Skeletal muscle cell (primary cell): ENCODE measurements at regions not wholly inside any gene's neighbourhood (a gene's known extent, or its start where the extent isn't known, plus 50 kb on each side); places are given as distances from the start of the nearest gene placed in this dataset.

Source experiments
- DNase-seq: peaks from one replicate; pipeline ENCODE4 v3.0.0-alpha.2; 2010; ENCODE audit warnings: low read depth
- H3K4me3 ChIP-seq: 2 replicates; pipeline ENCODE4 v1.5.1; 2011; ENCODE audit warnings: low read depth, mild to moderate bottlenecking, control low read depth, low read length, moderate library complexity

- no peak overlapping the region for H3K4me3 ChIP-seq
- DNase-seq = no peak
These were observed 57.9 kb upstream of the SLC5A9 start for GRCh38 chr1:48164571-48164970.

GRCh38 chr1:48160486-48161132 is 61.9 kb upstream of the SLC5A9 start:
- H3K4me3 ChIP-seq = no peak overlapping the region
- DNase-seq = no peak

DNA sequence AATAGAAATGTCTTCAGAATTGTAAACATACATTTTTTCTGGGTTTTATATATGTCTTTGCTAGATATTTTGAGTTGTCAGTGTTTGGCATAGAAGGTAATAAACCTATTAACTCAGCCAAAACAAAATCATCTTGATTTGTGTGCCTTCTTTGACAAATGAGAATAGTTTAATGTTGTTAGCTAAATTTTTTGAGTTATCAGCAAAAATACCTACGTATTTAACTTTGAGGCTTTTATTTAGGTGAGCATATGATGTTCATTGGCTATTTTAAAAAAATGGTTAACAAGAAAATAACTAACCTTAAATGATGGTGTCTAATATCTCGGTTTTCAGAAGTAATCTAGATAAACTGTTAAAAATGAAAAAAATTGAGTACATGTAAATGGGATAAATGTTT is 83.2 kb upstream of the SLC5A9 start:
- H3K4me3 ChIP-seq = no peak overlapping the region
- DNase-seq = no peak

GRCh38 chr1:48127735-48128685 is 94.5 kb upstream of the SLC5A9 start:
- no peak for DNase-seq
- no peak overlapping the region for H3K4me3 ChIP-seq

GRCh38 chr1:48123647-48124046 is 98.9 kb upstream of the SLC5A9 start:
- no peak for DNase-seq

GRCh38 chr1:48121955-48122354 is 100.6 kb upstream of the SLC5A9 start:
- no peak overlapping the region for H3K4me3 ChIP-seq
- DNase-seq = no peak

More at GRCh38 chr1:48123647-48124046, 98.9 kb upstream of the SLC5A9 start:
- no peak overlapping the region for H3K4me3 ChIP-seq

DNA sequence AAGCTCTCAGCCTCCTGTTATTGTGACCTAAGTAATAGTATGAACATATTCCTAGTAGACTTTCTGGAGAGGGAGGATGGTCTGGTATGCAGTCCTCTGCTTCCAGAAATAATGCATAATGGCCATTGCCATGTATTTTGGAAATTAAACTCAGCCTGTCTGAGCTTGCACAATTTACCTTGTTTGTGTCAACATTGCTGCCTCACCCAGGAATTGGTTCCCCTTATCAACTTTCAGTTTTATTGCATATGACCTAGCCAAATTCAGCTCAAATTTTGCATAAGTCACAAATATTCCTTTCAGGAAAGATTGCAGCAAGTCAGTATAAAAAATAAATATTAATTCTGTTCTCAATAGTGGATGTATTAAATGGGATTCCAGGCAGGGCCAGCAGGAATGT is 101.9 kb upstream of the SLC5A9 start:
- H3K4me3 ChIP-seq = no peak overlapping the region
- no peak for DNase-seq

DNA sequence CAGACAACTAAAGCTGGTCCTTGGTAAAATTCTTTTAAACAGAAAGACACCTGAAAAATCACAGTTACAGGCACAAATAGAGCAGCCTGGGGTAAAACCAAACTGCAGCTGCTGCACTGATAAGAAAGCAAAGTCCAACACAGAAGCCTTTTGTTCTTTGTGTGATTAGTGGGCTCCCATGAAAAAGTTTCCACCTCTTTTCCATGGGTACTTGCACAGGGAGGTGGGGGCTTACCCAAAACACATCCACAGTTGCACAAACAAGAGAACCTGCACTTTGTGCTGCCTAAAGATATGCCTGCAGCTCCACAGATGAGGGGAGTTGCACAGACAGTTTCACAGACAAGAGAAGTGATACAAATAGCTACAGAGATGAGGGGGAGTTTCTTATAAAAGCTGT is 106.7 kb upstream of the SLC5A9 start:
- DNase-seq = no peak
- H3K4me3 ChIP-seq = no peak overlapping the region

GRCh38 chr1:48114596-48115382 is 107.7 kb upstream of the SLC5A9 start:
- DNase-seq = peak; percentile 12
- no peak overlapping the region for H3K4me3 ChIP-seq

DNA sequence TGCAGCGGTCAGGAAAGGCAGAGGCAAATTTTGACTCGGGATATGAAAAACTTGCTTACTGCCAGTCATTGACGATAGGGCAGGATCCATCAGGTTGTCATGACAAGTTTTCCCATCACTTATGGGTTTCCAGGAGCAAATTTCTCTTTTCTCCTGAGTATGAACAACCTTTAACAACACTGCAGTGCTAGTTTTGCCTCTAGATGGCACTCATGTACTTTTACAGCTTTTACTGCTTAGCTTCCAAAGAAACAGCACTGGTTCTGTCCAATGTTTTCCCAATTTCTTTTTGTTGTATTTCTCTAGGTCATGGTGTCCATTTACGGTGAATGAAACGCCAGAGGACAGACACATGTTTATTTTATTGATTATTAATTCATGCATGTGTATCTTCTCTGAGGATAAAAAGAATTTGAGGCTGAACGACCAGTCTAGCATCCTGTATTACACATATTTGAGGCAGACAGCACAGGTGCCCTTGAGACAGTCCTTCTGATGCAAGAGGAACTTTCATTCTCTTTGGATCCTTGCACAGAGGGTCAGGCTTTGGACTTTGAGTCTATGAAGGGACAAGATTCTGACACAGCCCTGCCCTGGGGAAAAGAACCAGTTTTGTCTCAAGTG is 112.3 kb upstream of the TRABD2B start:
- peak; percentile 13 for DNase-seq
- no peak overlapping the region for H3K4me3 ChIP-seq

- no peak for DNase-seq
- H3K4me3 ChIP-seq = no peak overlapping the region
These were observed 110.3 kb upstream of the TRABD2B start for GRCh38 chr1:48107516-48107915.

DNA sequence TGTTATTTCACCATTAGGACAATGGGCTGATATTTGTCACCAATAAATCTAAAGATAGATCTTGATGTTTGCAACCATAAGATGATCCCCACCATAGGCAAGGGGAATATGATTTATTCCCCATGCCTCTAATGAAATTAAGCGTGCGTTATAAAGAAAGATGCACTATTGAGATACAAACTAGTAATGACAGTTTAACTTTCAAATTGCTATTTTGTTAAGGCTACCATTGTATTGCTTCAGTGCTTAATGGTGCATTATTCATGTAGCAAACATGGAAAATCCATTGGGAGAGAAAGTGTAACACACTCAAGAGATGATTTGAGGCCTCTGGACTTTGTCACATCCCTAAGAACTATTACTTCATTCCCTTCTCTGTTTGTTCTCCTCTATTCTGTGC is 108.9 kb upstream of the TRABD2B start:
- no peak overlapping the region for H3K4me3 ChIP-seq
- DNase-seq = no peak

- DNase-seq = no peak
- H3K4me3 ChIP-seq = no peak overlapping the region
These were observed 108.0 kb upstream of the TRABD2B start for GRCh38 chr1:48105165-48105564.

- DNase-seq = no peak
- H3K4me3 ChIP-seq = no peak overlapping the region
These were observed 106.3 kb upstream of the TRABD2B start for GRCh38 chr1:48103495-48103894.

DNA sequence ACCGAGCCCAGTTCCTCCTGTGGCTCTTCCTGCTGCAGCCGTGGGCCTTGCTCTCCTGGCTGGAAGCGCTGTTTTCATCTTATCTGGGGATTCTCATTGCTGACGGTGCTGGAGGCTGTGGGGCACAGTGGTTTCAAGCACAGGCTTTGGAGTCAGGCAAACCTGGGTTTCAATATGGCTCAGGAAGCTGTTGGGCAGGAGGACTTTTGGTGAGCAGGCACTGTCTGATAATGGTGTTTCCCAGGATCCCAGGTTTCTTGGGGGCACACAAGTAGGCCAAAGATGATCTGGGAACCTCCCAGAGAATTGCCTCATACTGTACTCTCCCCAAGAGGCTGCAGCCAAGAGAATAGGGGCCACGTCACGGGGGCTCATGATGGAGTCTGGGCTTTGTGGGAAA is 105.6 kb upstream of the TRABD2B start:
- H3K4me3 ChIP-seq = no peak overlapping the region
- no peak for DNase-seq

DNA sequence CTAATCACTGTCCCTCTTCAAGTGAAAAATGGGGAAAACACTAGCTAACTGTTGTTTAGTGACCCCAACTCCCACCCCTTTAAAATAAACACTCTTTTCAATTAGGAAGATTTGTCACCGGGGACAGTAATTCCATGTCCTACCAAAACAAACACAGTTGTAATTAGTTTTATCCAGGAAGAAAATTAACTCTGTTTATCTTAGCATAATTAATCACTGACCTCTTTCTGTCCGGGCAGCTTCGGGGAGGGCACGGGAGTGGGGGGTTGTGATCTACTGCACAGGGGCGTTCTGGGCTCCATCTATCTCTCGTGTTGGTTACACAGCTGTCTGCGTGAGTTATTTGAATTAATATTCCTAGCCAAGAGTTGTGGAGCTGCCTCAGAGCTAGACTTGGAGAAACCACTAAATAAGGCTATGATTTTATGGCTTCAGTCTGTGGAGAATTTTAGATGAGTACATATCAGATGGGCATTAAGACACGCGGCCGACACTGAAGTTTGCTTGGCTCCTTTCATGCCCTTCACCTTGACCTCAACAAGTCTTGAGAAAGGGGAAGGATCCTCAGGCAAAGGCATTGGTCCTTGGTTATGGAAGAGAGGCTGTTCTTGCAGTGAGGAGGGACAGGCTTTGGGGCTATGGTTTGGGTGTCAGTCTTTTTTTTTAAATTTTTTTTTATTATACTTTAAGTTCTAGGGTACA is 102.0 kb upstream of the TRABD2B start:
- H3K4me3 ChIP-seq = no peak overlapping the region
- no peak for DNase-seq

- H3K4me3 ChIP-seq = no peak overlapping the region
These were observed 96.7 kb upstream of the TRABD2B start for GRCh38 chr1:48093696-48094528.

DNA sequence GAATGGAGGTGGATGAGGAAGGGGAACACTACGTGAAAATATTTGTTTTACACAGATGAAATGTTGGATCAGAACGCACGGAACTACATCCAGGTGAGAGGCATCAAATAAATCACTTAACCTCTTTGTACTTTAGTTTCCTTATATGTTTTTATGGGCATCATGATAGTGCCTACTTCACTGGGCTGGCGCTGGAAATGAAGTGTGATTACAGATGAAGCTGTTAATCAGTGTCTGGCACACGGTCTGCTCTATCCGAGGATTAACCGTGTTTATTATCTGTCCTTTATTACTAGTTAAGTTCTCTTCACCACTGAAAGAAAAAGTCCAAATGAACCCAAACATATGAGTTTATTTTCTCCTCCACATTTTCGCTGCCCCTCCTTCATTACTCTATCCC is 96.0 kb upstream of the TRABD2B start:
- no peak for DNase-seq
- H3K4me3 ChIP-seq = no peak overlapping the region

More at GRCh38 chr1:48093696-48094528, 96.7 kb upstream of the TRABD2B start:
- peak; percentile 10 for DNase-seq
